Fibroblast of skin of abdomen (primary cell): ENCODE measurements at regions not wholly inside any gene's neighbourhood (a gene's known extent, or its start where the extent isn't known, plus 50 kb on each side); places are given as distances from the start of the nearest gene placed in this dataset.

Experiments
- DNase-seq: peaks from one replicate; pipeline ENCODE4 v3.0.0-alpha.2; 2013

DNA sequence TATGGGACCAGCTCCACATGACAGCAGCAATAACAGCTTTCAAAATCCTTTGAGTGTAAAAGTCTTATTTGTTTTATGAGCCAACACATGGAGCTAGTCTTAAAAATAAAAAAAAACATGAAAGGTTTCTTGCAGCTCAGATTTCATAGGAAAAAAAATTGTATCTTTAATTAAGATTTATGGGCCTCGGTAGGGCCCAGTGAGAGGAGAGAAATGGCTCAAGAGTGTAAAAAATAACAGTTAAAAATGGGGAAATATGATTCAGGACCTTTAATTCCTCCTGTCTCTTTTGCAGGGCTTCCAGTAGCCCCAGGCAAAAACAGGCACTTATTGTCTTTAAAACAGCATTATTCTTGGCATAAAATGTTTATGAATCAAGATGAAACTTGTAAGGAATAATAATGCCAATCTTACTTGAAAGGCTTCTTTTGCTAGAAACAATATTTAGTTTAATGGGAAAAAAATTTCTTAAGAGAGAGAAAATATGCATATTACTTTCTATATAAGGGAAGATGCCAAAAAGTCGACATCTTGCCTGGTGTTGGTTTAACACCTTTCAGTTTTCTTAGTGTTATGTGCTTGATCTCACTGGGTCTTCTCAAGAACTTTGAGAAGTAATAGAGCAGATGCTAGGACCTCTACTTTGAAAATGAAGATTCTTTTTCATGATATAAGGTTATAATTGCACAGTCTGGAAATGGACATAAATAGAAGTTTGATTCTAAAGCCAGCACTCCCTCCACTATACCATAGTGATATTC is 71.3 kb upstream of the SETBP1 start:
- DNase-seq: no peak

DNA sequence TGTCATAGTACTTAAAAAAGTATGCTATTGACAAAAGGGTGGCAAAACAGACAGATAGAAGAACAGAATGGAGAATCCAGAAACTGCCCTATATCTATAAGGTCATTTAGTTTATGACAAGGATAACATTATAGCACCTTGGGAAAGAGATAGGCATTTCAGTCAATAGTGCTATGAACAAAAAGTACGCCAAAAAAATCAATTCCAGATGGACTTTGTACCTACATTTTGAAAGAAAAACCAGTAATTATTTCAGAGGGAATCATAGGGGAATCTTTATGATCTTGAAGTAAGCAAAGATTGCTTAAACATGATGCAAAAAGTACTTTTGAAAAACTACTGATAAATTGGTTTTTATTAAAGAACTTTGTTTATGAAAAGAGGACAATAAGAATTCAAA is 59.9 kb upstream of the SETBP1 start:
- no peak for DNase-seq

DNA sequence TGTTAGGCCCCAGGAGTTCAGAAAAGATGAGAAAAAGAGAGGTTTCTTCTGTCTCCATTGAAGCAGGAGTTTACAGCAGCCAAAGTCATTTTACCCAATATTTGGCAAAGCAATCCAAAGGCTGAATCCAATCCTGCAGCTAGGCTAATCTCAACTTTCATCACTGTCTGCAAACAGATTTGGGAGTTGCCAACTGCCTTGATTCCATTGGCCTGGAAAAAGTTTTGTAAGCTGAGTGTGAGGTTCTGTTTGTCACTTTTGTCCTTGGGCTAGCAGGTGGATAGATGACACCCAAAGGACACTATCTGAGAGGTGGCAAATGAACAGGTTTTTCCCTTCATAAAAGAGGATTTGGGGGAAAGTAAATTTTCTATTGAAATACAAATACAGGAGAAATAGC is 56.6 kb upstream of the SETBP1 start:
- no peak for DNase-seq

DNA sequence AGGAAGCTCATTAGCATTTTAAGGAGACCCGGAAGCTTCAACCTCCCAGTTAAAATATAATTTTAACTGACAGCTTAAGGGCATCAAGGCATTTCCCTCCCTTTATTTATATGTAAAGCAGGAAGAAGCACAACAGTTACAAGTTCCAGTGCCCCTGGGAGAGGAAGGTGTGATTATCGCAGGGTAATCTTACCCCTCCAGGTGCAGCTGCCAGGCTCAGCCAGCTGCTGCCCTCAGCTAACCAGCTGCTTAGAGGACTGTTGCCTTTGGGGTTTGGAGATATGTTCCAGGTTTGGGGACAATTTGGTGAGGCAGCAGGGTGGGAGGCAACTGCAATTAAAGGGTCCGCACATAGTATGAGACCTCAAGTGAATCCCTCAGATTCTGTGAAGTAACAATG is 55.3 kb upstream of the SETBP1 start:
- DNase-seq: no peak

DNA sequence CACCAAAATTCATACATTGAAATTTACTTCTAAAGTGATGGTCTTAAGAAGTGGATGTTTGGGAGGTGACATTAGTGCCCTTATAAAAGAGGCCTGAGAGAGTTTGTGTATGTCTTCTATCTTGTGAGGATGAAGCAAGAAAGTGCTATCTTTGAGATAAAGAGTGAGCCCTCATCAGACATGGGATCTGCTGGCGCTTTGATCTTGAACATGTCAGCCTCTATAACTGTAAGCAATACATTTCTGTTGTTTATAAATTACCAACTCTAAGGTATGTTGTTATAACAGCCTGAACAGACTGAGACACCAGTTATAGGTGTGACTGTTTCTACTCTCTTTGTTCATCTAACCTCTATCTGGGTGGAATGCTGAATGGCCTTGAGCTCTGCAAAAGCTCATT is 54.5 kb upstream of the SETBP1 start:
- no peak for DNase-seq

DNA sequence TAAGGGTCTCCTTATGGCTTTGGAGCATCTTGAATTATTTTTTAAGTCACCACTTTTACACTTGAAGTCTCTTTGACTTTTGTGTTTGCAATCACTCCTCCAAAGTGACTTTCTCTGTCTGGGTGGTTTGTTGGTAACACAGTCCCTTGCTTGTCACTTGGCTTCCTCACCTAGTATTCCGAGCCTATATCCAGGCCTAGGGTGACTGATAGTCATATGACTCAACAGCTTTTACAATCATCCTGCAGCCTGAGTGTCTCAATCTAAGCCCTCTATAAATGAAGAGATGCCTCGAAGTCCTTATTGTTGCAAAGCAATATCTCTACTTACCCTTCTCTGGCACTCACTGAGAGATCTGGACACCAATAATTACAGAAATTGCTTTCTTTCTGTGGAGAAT is 53.9 kb upstream of the SETBP1 start:
- DNase-seq: no peak

DNA sequence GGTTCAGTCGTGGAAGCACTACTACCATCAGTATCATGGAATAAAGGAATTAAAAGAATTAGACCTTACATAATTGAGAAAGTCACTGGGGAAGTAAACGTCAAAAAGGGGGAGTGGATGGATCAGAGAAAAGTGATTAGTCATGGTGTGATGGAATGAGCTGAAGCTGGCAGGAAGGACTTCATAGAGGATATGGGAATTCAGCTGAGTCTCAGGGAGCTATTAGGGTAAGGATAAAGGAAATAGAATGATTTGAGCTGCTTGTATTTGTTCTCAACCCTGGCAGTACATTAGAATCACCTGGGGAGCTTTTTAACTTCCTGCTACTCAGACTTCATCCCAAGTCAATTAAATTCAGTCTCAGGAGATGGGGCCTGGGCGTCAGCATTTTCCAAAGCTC is 53.4 kb upstream of the SETBP1 start:
- DNase-seq: peak; percentile 80

DNA sequence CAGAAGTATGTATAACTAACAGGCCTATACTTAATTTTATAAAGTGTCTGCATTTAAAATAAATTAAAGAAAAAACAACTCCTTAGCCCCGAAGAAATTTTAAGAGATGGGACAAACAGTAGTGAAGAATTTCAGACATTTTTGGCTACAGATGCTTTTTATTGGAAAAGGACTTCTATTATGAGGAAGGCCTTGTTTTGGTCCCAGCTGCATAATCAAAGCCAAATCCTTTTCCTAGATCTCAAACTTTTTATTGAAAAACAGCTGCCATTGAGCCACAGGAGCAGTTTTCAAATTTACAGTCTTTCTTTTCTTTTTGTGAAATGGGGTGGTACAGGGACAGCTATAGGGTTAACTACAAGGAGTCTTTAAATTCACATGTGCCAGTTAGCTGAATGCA is 51.3 kb upstream of the SETBP1 start:
- DNase-seq: no peak

DNA sequence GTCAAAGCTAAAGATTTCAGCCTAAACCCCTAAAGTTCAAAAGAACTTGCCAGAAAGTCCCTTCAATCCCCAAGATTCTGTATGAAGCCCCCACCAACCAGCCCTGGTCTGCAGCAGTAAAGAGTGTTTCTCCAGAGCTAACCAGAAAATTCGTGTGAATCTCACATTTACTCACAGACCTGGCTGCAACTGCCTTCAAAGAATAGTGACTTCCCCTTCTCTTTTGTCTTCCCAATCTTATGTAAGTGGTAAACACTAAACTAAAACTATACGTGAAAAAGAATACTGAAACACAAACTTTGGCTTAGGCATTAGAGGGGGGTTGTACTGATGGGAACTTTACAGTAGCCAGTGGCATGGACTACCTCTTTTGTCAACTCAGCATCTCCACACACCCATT is 50.6 kb upstream of the SETBP1 start:
- DNase-seq: no peak
